Tibial artery (tissue), 4 donors: ENCODE measurements at regions not wholly inside any gene's neighbourhood (a gene's known extent, or its start where the extent isn't known, plus 50 kb on each side); places are given as distances from the start of the nearest gene placed in this dataset.
"Not testable (repeated sequence)": the region's sequence is repeated elsewhere in the genome, so short reads cannot be mapped to it uniquely, and the experiment has no call there.

Source experiments
- DNase-seq, 2 donors: peaks; one replicate each; pipeline ENCODE4 v3.0.0-alpha.2; 2019
- H3K27ac ChIP-seq, 2 donors: fragments of 200-600 bp; sonication (generic) in 1 of 2; 1 replicate in 1 of 2; 2 replicates in 1 of 2; pipeline ENCODE4 v1.5.1; 2018 to 2019; ENCODE audit warnings: mild to moderate bottlenecking in 1 of 2
- H3K27me3 ChIP-seq, 2 donors: fragments of 200-600 bp; sonication (generic) in 1 of 2; one replicate each; pipeline versions ENCODE4 v1.5.1 to v1.6.0; 2016 to 2019
- H3K36me3 ChIP-seq, 3 donors: fragments of 200-600 bp; sonication (generic) in 2 of 3; one replicate each; pipeline ENCODE4 v1.5.1; 2016 to 2019; ENCODE audit warnings: mild to moderate bottlenecking in 2 of 3
- H3K4me1 ChIP-seq, 4 donors: fragments of 200-600 bp; sonication (generic) in 2 of 4; 1 replicate in 3 of 4; 2 replicates in 1 of 4; pipeline ENCODE4 v1.5.1; 2016 to 2019
- H3K4me3 ChIP-seq, 2 donors: fragments of 200-600 bp; sonication (generic) in 1 of 2; 1 replicate in 1 of 2; 2 replicates in 1 of 2; pipeline ENCODE4 v1.5.1; 2018 to 2019; ENCODE audit warnings: mild to moderate bottlenecking in 2 of 2
- H3K9me3 ChIP-seq, 3 donors: fragments of 200-600 bp; sonication (generic) in 1 of 3; one replicate each; pipeline ENCODE4 v1.5.1; 2016 to 2019
- CTCF ChIP-seq, 2 experiments: fragments of 200-600 bp in 1 of 2; fragments of 450-650 bp in 1 of 2; IDR thresholded peaks; one replicate each; pipeline ENCODE4 v1.5.1; 2017 to 2019; ENCODE audit warnings: antibody characterized with exemption in 2 of 2, mild to moderate bottlenecking in 1 of 2, moderate library complexity in 1 of 2
- intact Hi-C: fragments of 100-400 bp; cut with DNase I; formaldehyde crosslinking; loops from one replicate; pipeline ENCODE4 v1.15.0; 2023; ENCODE audit warnings: low total_unique reads

GRCh38 chr3:80355144-80355543 lies 587.3 kb upstream of the ROBO1 start:
- TF ChIP-seq CTCF (IDR thresholded peaks at IDR 0.05), result no peak
- no peaks in the 10 kb centered on the region for H3K27me3 ChIP-seq
- no peaks in the 10 kb centered on the region for H3K36me3 ChIP-seq
- no peaks in the 10 kb centered on the region for H3K9me3 ChIP-seq
- no peak overlapping the region for H3K27ac ChIP-seq
- no peak for DNase-seq
- intact Hi-C loops, result no loop called here
- H3K4me1 ChIP-seq, result no peaks in the 10 kb centered on the region
- H3K4me3 ChIP-seq, result no peak overlapping the region

GRCh38 chr3:80351201-80351600 lies 583.4 kb upstream of the ROBO1 start:
- H3K36me3 ChIP-seq, result no peaks in the 10 kb centered on the region
- H3K4me1 ChIP-seq, result no peaks in the 10 kb centered on the region
- no peaks in the 10 kb centered on the region for H3K9me3 ChIP-seq
- intact Hi-C loops, result no loop called here
- TF ChIP-seq CTCF (IDR thresholded peaks at IDR 0.05), result no peak
- no peak overlapping the region for H3K27ac ChIP-seq
- H3K27me3 ChIP-seq, result no peaks in the 10 kb centered on the region
- no peak for DNase-seq
- H3K4me3 ChIP-seq, result no peak overlapping the region

GRCh38 chr3:80350771-80351170 lies 583.0 kb upstream of the ROBO1 start:
- H3K36me3 ChIP-seq, result no peaks in the 10 kb centered on the region
- no peaks in the 10 kb centered on the region for H3K9me3 ChIP-seq
- DNase-seq, result no peak
- H3K27ac ChIP-seq, result no peak overlapping the region
- H3K4me1 ChIP-seq, result no peaks in the 10 kb centered on the region
- no peak overlapping the region for H3K4me3 ChIP-seq
- intact Hi-C loops, result no loop called here
- no peaks in the 10 kb centered on the region for H3K27me3 ChIP-seq
- no peak for TF ChIP-seq CTCF (IDR thresholded peaks at IDR 0.05)

GRCh38 chr3:80338366-80338765 lies 570.6 kb upstream of the ROBO1 start:
- Histone ChIP-seq H3K9me3 (no peaks in the 10 kb centered on the region), H3K4me1 (no peaks in the 10 kb centered on the region), H3K27ac (no peak overlapping the region), H3K36me3 (no peaks in the 10 kb centered on the region), H3K27me3 (no peaks in the 10 kb centered on the region), H3K4me3 (no peak overlapping the region)
- DNase-seq, result no peak
- TF ChIP-seq CTCF (IDR thresholded peaks at IDR 0.05), result no peak
- intact Hi-C loops, result no loop called here

- Histone ChIP-seq H3K27ac (no peak overlapping the region), H3K36me3 (no peaks in the 10 kb centered on the region), H3K4me1 (no peaks in the 10 kb centered on the region), H3K4me3 (no peak overlapping the region), H3K9me3 (no peaks in the 10 kb centered on the region), H3K27me3 (no peaks in the 10 kb centered on the region)
- DNase-seq, result no peak
- no peak for TF ChIP-seq CTCF (IDR thresholded peaks at IDR 0.05)
- intact Hi-C loops, result no loop called here
Measured at GRCh38 chr3:80334534-80334933, 566.7 kb upstream of the ROBO1 start.

GRCh38 chr3:80331494-80332170 lies 563.8 kb upstream of the ROBO1 start:
- TF ChIP-seq CTCF (IDR thresholded peaks at IDR 0.05), result no peak
- Histone ChIP-seq H3K27me3 (no peaks in the 10 kb centered on the region), H3K27ac (no peak overlapping the region), H3K4me1 (no peaks in the 10 kb centered on the region), H3K9me3 (no peaks in the 10 kb centered on the region), H3K4me3 (no peak overlapping the region), H3K36me3 (no peaks in the 10 kb centered on the region)
- DNase-seq, result no peak
- intact Hi-C loops, result no loop called here

- H3K9me3 ChIP-seq, H3K4me3 ChIP-seq, H3K4me1 ChIP-seq, H3K27me3 ChIP-seq, H3K36me3 ChIP-seq, intact Hi-C loops, H3K27ac ChIP-seq: not testable (repeated sequence)
- DNase-seq, result peak in 1 of 2 donors; percentile 48
Measured at GRCh38 chr3:80314541-80314940, 546.7 kb upstream of the ROBO1 start.
